A549 (cell line): ENCODE measurements at regions not wholly inside any gene's neighbourhood (a gene's known extent, or its start where the extent isn't known, plus 50 kb on each side); places are given as distances from the start of the nearest gene placed in this dataset.

Experiments
- CBX2 ChIP-seq: fragments of 200-600 bp; sonication (generic); IDR thresholded peaks from 2 replicates; pipeline ENCODE4 v1.6.1; 2016; ENCODE audit warnings: low read depth, mild to moderate bottlenecking, borderline replicate concordance
- CEBPB ChIP-seq, 2 experiments: fragments of >200 bp in 1 of 2; sonication (Bioruptor Twin) in 1 of 2; formaldehyde crosslinking in 1 of 2; IDR thresholded peaks; 2 replicates each; pipeline ENCODE4 v1.6.1; 2012 to 2016
- EP300 ChIP-seq, 2 experiments: fragments of >200 bp; sonication (Bioruptor Twin); formaldehyde crosslinking; IDR thresholded peaks; 2 replicates in 1 of 2; 3 replicates in 1 of 2; pipeline ENCODE4 v1.6.1; 2016 to 2017
- HMGXB4 ChIP-seq: fragments of 250-450 bp; sonication (Bioruptor Pico); IDR thresholded peaks from 2 replicates; pipeline ENCODE4 v1.5.0; 2021; ENCODE audit warnings: mild to moderate bottlenecking, moderate library complexity, borderline replicate concordance
- JUNB ChIP-seq: fragments of >200 bp; sonication (Bioruptor Twin); formaldehyde crosslinking; IDR thresholded peaks from 2 replicates; pipeline ENCODE4 v1.6.1; 2016
- POLR2A ChIP-seq: IDR thresholded peaks from 2 replicates; pipeline ENCODE4 v1.6.1; 2012; ENCODE audit warnings: mild to moderate bottlenecking, low read length
- RAD21 ChIP-seq, 2 experiments: fragments of >200 bp in 1 of 2; sonication (Bioruptor Twin) in 1 of 2; formaldehyde crosslinking in 1 of 2; IDR thresholded peaks in 1 of 2; conservative IDR thresholded peaks in 1 of 2; 2 replicates in 1 of 2; 3 replicates in 1 of 2; pipeline ENCODE4 v1.6.1; 2012 to 2018; ENCODE audit warnings: inconsistent platforms in 1 of 2
- TF ChIP-seq, protein P1 (sequence below): fragments of >200 bp; sonication (Bioruptor Twin); formaldehyde crosslinking; IDR thresholded peaks from 3 replicates; pipeline ENCODE4 v1.5.1; 2016
- TF ChIP-seq, protein P2 (sequence below): fragments of 150-350 bp; IDR thresholded peaks from 2 replicates; pipeline ENCODE4 v1.6.1; 2014; ENCODE audit warnings: low read depth, mild to moderate bottlenecking, low read length

DNA sequence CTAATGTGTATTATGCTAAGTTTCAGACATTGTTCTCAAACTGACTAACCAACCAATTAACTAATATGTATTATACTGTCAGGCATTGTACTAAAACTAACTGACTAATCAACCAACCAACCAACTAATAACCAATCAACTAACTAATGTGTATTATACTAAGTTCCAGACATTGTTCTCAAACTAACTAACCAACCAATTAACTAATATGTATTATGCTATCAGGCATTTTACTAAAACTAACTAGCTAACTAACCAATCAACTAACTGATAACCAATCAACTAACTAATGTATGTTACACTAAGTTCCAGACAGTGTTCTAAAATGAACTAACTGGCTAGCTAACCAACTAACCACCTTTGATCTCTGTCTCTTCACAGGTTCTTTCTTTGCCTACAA is 152.3 kb downstream of the SUDS3 start:
- TF ChIP-seq, protein P1, sequence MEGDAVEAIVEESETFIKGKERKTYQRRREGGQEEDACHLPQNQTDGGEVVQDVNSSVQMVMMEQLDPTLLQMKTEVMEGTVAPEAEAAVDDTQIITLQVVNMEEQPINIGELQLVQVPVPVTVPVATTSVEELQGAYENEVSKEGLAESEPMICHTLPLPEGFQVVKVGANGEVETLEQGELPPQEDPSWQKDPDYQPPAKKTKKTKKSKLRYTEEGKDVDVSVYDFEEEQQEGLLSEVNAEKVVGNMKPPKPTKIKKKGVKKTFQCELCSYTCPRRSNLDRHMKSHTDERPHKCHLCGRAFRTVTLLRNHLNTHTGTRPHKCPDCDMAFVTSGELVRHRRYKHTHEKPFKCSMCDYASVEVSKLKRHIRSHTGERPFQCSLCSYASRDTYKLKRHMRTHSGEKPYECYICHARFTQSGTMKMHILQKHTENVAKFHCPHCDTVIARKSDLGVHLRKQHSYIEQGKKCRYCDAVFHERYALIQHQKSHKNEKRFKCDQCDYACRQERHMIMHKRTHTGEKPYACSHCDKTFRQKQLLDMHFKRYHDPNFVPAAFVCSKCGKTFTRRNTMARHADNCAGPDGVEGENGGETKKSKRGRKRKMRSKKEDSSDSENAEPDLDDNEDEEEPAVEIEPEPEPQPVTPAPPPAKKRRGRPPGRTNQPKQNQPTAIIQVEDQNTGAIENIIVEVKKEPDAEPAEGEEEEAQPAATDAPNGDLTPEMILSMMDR: no peak
- no peak for TF ChIP-seq POLR2A
- TF ChIP-seq CEBPB (IDR thresholded peaks at IDR 0.05): no peak
- no peak for TF ChIP-seq HMGXB4 (CRISPR knock-in tag)
- no peak for TF ChIP-seq JUNB
- TF ChIP-seq RAD21 (conservative IDR thresholded peaks at IDR 0.05 in 1 of 2, IDR thresholded peaks at IDR 0.05 in 1 of 2): no peak
- TF ChIP-seq EP300 (IDR thresholded peaks at IDR 0.05): no peak
- TF ChIP-seq CBX2: no peak
- TF ChIP-seq, protein P2, sequence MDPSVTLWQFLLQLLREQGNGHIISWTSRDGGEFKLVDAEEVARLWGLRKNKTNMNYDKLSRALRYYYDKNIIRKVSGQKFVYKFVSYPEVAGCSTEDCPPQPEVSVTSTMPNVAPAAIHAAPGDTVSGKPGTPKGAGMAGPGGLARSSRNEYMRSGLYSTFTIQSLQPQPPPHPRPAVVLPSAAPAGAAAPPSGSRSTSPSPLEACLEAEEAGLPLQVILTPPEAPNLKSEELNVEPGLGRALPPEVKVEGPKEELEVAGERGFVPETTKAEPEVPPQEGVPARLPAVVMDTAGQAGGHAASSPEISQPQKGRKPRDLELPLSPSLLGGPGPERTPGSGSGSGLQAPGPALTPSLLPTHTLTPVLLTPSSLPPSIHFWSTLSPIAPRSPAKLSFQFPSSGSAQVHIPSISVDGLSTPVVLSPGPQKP: no peak
